GM12875 (cell line): ENCODE measurements at regions not wholly inside any gene's neighbourhood (a gene's known extent, or its start where the extent isn't known, plus 50 kb on each side); places are given as distances from the start of the nearest gene placed in this dataset.

Source experiments
- H3K4me3 ChIP-seq: one replicate; pipeline ENCODE4 v1.5.1; 2011; ENCODE audit warnings: low read depth, low read length, control low read depth
- CTCF ChIP-seq: IDR thresholded peaks from 2 replicates; pipeline ENCODE4 v1.5.1; 2011; ENCODE audit warnings: low read depth, mild to moderate bottlenecking, control low read depth, inconsistent platforms, low read length, moderate library complexity, borderline replicate concordance; ENCODE audit not compliant: insufficient read depth

- no peak for TF ChIP-seq CTCF
- no peak overlapping the region for H3K4me3 ChIP-seq
Observed at GRCh38 chr3:124519591-124520194, 210.6 kb upstream of the UMPS start.

GRCh38 chr3:124520970-124521369 is 209.3 kb upstream of the UMPS start:
- TF ChIP-seq CTCF = no peak
- H3K4me3 ChIP-seq = no peak overlapping the region

- H3K4me3 ChIP-seq = no peak overlapping the region
- TF ChIP-seq CTCF = no peak
Observed at GRCh38 chr3:124522082-124522625, 208.1 kb upstream of the UMPS start.

GRCh38 chr3:124526601-124527000 is 203.7 kb upstream of the UMPS start:
- no peak overlapping the region for H3K4me3 ChIP-seq
- no peak for TF ChIP-seq CTCF

- H3K4me3 ChIP-seq = no peak overlapping the region
- no peak for TF ChIP-seq CTCF
Observed at GRCh38 chr3:124529826-124530571, 200.3 kb upstream of the UMPS start.

- no peak overlapping the region for H3K4me3 ChIP-seq
- no peak for TF ChIP-seq CTCF
Observed at GRCh38 chr3:124530916-124531315, 199.3 kb upstream of the UMPS start.

GRCh38 chr3:124532071-124532470 is 198.2 kb upstream of the UMPS start:
- no peak overlapping the region for H3K4me3 ChIP-seq
- no peak for TF ChIP-seq CTCF
